ENCODE measurements at regions not wholly inside any gene's neighbourhood (a gene's known extent, or its start where the extent isn't known, plus 50 kb on each side); places are given as distances from the start of the nearest gene placed in this dataset.
"Not testable (repeated sequence)": the region's sequence is repeated elsewhere in the genome, so short reads cannot be mapped to it uniquely, and the experiment has no call there.

DNA sequence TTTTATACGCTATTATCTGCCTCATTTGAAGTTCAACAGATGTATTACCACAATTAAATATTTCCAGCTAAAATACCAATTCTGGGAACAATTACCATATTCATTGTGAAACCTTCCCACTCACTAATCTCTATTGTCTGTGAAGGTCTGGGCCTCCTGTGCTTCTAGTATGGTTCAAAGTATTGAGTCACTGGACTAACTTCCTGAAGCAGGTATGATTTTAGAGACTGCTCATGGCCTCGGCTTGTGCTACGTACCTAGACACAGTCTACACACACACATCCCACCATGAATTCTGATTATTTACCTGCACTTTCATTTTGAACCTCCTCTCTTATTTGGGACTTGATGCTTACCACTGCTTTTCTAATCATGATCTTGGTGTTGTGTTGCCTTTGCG lies 180.7 kb upstream of the EPHA4 start:
- no peak overlapping the region for H3K27ac Mint-ChIP-seq (ENCODE audit: low read depth)
- DNase-seq (ENCODE audit: low spot score in 2 of 2) (no peak), ATAC-seq (replicated peaks; ENCODE audit: extremely low read depth, poor library complexity, severe bottlenecking) (no peak)
- no peaks in the 10 kb centered on the region for H3K36me3 Mint-ChIP-seq (ENCODE audit: insufficient read depth)
- no peak overlapping the region for H3K4me3 Mint-ChIP-seq
- no peaks in the 10 kb centered on the region for H3K9me3 Mint-ChIP-seq
- H3K4me1 Mint-ChIP-seq = no peaks in the 10 kb centered on the region
- H3K27me3 Mint-ChIP-seq = no peaks in the 10 kb centered on the region

DNA sequence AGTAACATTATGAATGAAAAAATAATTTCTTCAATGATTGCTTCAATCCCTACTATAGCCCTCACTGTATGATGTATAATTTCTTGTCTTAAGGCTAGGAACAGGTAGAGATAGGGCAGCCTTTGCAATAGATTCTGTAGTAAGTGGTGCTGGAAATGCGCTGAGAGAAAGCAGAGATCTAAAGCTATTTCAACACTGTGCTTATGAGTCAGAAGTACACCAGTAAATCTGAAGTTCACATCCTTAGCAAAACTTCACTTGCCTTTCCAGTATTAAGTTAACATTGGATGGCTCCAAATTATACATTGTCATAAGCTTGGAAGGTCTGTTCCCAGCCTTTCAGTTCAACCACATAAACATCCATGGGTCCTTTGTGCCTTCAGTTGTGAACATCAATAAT lies 178.2 kb upstream of the EPHA4 start:
- DNase-seq (ENCODE audit: low spot score in 2 of 2) (no peak), ATAC-seq (replicated peaks; ENCODE audit: extremely low read depth, poor library complexity, severe bottlenecking) (no peak)
- H3K36me3 Mint-ChIP-seq (ENCODE audit: insufficient read depth) = no peaks in the 10 kb centered on the region
- no peak overlapping the region for H3K4me3 Mint-ChIP-seq
- H3K27ac Mint-ChIP-seq (ENCODE audit: low read depth) = no peak overlapping the region
- H3K27me3 Mint-ChIP-seq = no peaks in the 10 kb centered on the region
- H3K9me3 Mint-ChIP-seq = no peaks in the 10 kb centered on the region
- no peaks in the 10 kb centered on the region for H3K4me1 Mint-ChIP-seq

DNA sequence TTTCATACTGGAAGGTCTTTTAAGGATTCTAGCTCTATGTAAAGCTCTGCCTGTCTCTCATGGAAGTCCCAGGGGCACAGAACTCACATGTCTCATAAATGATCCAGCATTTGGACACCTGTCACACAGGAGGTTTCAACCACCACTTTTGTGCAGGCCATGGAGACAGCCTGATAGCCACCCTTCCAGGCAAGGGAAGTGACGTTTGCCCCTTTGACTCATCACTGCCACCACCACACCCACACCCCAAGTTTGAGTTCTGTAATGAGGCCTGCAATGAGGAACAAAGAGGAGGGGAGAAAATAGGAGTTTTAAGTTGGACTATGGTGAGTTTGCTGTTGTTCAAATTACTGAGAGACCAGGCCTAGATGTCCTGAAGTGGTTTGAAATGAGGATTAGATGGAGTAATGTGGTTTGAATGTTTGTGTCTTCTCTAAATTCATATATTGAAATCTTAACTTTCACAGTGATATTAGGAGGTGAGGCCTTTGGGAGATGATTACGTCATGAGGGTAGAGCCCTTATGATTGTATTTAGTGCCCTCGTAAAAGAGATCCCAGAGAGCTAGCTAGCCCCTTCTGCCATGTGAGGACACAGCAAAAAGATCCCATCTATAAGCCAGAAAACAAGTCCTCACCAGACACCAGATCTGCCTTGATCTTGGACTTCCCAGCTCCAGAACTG lies 175.3 kb upstream of the EPHA4 start:
- no peak overlapping the region for H3K27ac Mint-ChIP-seq (ENCODE audit: low read depth)
- DNase-seq (ENCODE audit: low spot score in 2 of 2) (no peak), ATAC-seq (replicated peaks; ENCODE audit: extremely low read depth, poor library complexity, severe bottlenecking) (no peak)
- H3K27me3 Mint-ChIP-seq = no peaks in the 10 kb centered on the region
- H3K4me3 Mint-ChIP-seq = no peak overlapping the region
- no peaks in the 10 kb centered on the region for H3K9me3 Mint-ChIP-seq
- no peaks in the 10 kb centered on the region for H3K36me3 Mint-ChIP-seq (ENCODE audit: insufficient read depth)
- no peaks in the 10 kb centered on the region for H3K4me1 Mint-ChIP-seq

DNA sequence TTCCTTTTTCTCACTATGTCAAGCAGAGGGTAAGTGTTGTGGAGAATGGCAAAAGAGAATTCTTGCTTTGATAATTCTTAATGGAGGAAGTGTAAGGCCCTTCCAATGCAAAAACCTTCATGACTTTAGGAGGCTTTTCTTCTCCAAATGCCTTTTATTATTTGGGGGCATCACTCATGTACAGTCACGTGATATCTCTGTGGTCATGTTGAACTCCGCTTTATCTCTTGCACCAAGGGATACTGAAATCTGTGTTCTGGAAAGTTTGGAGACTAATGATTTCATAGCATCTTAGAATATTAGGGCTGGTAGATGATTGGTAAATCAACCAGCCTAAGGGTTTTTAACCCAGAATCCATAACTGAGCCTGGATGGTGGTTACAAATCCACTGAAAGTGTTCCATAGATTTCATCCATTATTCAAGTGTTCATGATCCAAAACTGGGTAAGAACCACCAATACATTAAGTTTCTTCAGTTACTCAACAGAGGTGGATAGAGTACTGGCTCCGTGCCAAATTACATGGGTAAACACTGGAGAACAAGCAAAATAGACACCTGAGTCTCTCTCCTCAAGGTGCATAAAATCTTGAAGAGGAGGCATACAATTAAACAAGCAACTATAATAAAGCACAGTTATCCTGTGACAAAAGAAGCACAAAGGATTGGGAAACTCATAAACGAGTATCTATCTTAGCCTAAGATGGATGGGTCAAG lies 169.6 kb upstream of the EPHA4 start:
- H3K36me3 Mint-ChIP-seq (ENCODE audit: insufficient read depth) = no peaks in the 10 kb centered on the region
- H3K4me1 Mint-ChIP-seq = no peaks in the 10 kb centered on the region
- DNase-seq (ENCODE audit: low spot score in 2 of 2) (no peak), ATAC-seq (replicated peaks; ENCODE audit: extremely low read depth, poor library complexity, severe bottlenecking) (no peak)
- peaks cover 9% of the 10 kb centered on the region for H3K27me3 Mint-ChIP-seq
- no peak overlapping the region for H3K4me3 Mint-ChIP-seq
- H3K9me3 Mint-ChIP-seq = no peaks in the 10 kb centered on the region
- H3K27ac Mint-ChIP-seq (ENCODE audit: low read depth) = no peak overlapping the region

DNA sequence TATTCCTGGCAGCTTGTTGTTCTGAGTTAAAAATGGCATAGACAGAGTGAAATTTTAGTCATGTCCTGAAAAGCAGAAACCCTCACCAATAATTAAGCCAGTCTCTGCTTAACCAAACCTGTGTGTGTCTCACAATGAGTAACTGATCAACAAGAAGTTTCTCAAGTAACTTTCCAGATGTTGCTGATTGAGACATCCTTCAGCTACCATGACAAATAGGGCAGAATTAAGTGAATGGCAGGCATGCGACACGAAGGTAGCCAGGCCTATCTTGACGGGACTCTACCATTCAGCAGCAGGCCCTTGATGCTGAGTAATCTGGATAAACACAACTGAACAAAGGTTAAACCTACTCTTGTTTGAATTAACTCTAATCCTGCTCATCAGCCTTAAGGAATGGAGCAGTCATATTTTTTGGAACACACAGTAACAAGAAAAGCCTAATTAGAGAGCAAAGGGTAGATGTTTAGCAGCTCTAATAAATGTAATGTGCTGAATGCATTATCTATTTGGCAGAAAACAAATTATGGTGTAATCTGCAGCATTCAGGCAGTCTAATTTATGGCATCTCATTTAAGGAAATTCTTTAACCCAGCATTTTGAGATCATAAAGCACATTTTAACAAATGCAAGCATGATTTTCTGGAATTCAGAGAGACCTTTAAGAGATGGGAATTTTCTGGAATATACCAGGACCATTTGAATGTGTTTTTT lies 159.5 kb upstream of the EPHA4 start:
- Mint-ChIP-seq H3K27me3 (no peaks in the 10 kb centered on the region), H3K27ac (ENCODE audit: low read depth) (no peak overlapping the region), H3K4me1 (no peaks in the 10 kb centered on the region), H3K36me3 (ENCODE audit: insufficient read depth) (no peaks in the 10 kb centered on the region), H3K4me3 (no peak overlapping the region), H3K9me3 (no peaks in the 10 kb centered on the region)
- ATAC-seq (replicated peaks; ENCODE audit: extremely low read depth, poor library complexity, severe bottlenecking) = no peak
- DNase-seq (ENCODE audit: low spot score in 2 of 2) = no peak

DNA sequence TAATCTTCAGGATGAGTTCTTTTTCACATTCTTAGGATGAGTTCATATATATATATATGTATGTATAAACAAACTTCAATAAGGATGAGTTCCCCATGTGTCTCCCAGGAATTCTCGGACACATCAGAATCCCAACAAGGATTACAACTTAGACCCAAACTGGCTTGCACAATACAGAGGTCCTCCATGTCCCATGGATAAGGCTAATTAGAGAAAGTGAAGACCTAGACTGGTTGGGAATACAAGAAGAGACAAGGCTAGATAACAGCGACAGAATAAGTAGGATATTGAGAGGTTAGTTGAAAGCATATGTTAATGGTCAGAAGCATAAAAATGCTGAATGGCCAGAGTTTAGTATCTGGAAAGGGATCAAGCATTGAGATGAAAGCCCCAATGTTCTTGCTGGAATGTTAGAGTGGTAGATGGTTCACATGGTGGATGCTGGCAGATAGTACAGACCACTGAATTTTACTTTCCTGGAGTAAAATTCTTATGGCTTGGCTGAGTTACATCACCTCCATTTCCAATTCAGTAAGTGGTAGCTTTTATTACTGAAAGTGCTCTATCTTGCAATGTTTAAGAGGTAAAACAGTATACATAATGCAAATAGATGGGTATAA lies 154.9 kb upstream of the EPHA4 start:
- DNase-seq (ENCODE audit: low spot score in 2 of 2) (no peak), ATAC-seq (replicated peaks; ENCODE audit: extremely low read depth, poor library complexity, severe bottlenecking) (no peak)
- H3K27me3 Mint-ChIP-seq = no peaks in the 10 kb centered on the region
- peaks cover 8% of the 10 kb centered on the region for H3K9me3 Mint-ChIP-seq
- H3K4me1 Mint-ChIP-seq = no peaks in the 10 kb centered on the region
- peaks cover 3% of the 10 kb centered on the region for H3K36me3 Mint-ChIP-seq (ENCODE audit: insufficient read depth)
- no peak overlapping the region for H3K27ac Mint-ChIP-seq (ENCODE audit: low read depth)
- no peak overlapping the region for H3K4me3 Mint-ChIP-seq

DNA sequence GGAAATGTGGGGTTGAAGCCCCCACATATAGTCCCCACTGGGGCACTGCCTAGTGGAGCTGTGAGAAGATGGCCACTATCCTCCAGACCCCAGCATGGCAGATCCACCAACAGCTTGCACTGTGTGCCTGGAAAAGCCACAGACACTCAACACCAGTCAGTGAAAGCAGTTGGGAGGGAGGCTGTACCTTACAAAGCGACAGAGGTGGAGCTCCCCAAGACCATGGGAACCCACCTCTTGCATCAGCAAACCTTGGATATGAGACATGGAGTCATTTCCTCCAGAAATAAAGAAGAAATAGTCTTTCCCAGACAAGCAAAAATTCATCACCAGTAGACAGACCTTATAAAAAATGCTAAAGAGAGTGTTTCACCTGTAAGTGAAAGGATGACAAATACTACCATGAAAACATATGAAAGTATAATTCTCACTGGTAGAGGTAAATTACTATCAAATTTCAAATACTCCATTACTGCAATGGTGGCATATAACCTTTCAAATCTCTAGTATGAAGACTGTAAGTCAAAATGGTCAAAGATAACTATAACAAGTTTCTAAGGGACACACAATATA lies 152.6 kb upstream of the EPHA4 start:
- ATAC-seq (replicated peaks; ENCODE audit: extremely low read depth, poor library complexity, severe bottlenecking) = no peak
- H3K27me3 Mint-ChIP-seq = no peaks in the 10 kb centered on the region
- DNase-seq (ENCODE audit: low spot score in 2 of 2) = no peak
- peaks cover 8% of the 10 kb centered on the region for H3K9me3 Mint-ChIP-seq
- peaks cover 3% of the 10 kb centered on the region for H3K36me3 Mint-ChIP-seq (ENCODE audit: insufficient read depth)
- H3K4me1 Mint-ChIP-seq = no peaks in the 10 kb centered on the region
- H3K4me3 Mint-ChIP-seq = no peak overlapping the region
- H3K27ac Mint-ChIP-seq (ENCODE audit: low read depth) = no peak overlapping the region

DNA sequence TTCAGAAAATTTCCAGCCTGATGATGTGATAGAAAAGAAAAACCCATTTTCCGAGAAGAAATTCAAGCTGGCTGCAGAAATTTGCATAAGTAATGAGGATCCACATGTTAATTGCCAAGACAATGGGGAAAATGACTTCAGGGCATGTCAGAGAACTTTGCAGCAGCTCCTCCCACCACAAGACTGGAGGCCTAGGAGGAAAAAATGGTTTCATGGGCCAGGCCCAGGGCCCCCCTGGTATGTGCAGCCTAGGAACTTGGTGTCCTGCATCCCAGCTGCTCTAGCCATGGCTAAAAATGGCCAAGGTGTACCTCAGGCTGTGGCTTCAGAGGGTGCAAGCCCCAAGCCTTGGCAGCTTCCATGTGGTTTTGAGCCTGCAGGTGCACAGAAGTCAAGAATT lies 152.0 kb upstream of the EPHA4 start:
- H3K27me3 Mint-ChIP-seq; H3K36me3 Mint-ChIP-seq (ENCODE audit: insufficient read depth); ATAC-seq (replicated peaks; ENCODE audit: extremely low read depth, poor library complexity, severe bottlenecking); H3K4me1 Mint-ChIP-seq; DNase-seq (ENCODE audit: low spot score in 2 of 2); H3K27ac Mint-ChIP-seq (ENCODE audit: low read depth); H3K4me3 Mint-ChIP-seq: not testable (repeated sequence)
- peaks cover 14% of the 10 kb centered on the region for H3K9me3 Mint-ChIP-seq

DNA sequence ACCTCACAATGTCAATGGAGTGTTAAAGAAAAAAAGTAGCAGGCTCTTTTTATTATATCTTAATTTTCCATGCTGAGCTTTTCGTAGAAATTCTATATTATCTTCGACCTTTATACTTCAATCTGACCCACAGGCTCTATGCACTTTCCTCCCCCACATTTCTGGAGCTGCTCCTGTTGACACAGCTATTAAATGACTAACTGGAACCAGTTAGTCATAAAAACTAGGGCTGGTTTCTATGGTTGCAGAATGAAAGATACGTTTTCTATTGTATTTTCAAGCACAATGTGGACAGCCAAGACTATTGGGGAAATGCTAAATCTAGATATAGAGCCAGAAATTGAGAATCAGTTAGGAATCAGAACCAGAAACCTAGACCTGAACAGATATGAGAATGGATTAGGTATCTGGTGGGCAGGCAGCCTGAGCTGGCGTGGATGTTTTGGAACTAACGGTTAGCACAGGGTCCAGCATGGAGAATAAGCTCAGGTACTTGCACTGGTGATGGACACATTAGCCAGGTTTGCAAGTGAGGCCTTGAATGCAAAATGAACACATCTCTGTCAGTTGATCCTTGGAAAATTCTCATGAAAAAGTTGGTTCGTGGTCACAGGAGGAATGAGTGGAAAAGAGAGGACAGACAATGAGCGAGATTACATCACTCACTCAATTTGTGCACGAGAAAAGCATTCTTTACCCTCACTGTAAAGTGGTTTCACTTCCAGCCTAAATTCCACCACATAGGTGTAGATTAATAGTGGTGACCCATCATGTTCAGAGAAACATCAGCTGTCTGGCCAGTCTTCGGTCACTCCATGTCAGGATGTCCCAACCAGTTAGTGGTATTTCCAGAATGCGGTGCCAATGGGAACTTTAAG lies 144.6 kb upstream of the EPHA4 start:
- Mint-ChIP-seq H3K9me3 (peaks cover 13% of the 10 kb centered on the region), H3K4me3 (no peak overlapping the region), H3K4me1 (no peaks in the 10 kb centered on the region), H3K27ac (ENCODE audit: low read depth) (no peak overlapping the region), H3K36me3 (ENCODE audit: insufficient read depth) (no peaks in the 10 kb centered on the region), H3K27me3 (no peaks in the 10 kb centered on the region)
- no peak for ATAC-seq (replicated peaks; ENCODE audit: extremely low read depth, poor library complexity, severe bottlenecking)
- DNase-seq (ENCODE audit: low spot score in 2 of 2) = no peak

DNA sequence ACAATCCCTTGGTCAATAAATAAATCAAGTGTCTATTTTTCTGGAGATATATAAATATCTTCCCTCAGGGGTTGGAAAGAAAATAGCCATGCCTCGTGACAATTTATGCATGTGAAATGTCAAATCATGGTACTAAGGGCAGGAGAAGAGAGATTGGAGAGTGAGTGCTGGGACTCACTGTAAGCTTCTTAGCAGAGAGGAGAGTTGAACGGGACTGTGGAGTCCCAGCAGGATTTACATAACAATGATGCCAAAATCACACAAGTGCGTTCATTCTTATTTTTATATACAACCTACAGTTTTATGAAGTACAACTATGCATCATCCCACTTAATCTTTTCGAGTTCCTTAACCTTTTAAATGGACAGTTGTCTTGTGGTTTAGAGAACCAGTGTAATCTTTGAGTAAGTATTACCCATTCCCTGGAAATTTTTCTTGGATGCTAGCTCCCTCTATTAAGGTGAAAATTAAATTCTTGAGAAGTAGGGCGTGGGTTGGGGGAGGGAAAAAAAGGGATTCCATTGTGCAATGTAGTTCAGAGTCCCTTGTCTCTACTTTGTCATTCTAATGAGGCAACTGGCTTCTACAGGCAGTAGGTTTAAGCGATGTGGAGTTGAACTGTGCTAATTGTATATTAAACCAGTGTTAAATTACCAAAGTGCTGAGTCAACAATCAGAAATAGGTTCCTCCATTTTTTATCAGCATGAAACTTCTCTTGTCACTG lies 143.6 kb upstream of the EPHA4 start:
- no peak for ATAC-seq (replicated peaks; ENCODE audit: extremely low read depth, poor library complexity, severe bottlenecking)
- H3K27ac Mint-ChIP-seq (ENCODE audit: low read depth) = no peak overlapping the region
- no peaks in the 10 kb centered on the region for H3K4me1 Mint-ChIP-seq
- peaks cover 13% of the 10 kb centered on the region for H3K9me3 Mint-ChIP-seq
- H3K4me3 Mint-ChIP-seq = no peak overlapping the region
- H3K36me3 Mint-ChIP-seq (ENCODE audit: insufficient read depth) = no peaks in the 10 kb centered on the region
- no peak for DNase-seq (ENCODE audit: low spot score in 2 of 2)
- no peaks in the 10 kb centered on the region for H3K27me3 Mint-ChIP-seq

DNA sequence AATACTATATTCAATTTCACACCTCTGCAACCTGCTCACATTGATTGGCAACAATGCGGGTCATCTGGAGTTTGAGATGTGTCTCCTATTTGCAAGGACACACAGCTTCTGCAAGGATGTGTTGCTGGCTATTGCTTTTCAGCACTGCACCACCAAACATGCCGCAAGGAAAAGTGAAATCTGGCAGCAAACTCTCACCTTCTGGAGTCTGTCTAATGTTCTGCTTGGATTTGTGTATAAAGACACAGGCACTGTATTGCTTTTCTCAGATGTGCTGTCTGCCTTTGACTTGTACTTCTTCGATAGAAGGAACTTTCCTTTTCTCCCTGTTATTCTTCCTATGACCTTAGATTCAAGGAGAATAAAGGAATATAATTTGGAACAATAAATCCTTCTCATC lies 138.6 kb upstream of the EPHA4 start:
- no peak overlapping the region for H3K4me3 Mint-ChIP-seq
- H3K27ac Mint-ChIP-seq (ENCODE audit: low read depth) = no peak overlapping the region

More for the DNA sequence above, 138.6 kb upstream of the EPHA4 start:
- Mint-ChIP-seq H3K9me3 (peaks cover 10% of the 10 kb centered on the region), H3K4me1 (no peaks in the 10 kb centered on the region), H3K36me3 (ENCODE audit: insufficient read depth) (no peaks in the 10 kb centered on the region), H3K27me3 (no peaks in the 10 kb centered on the region)
- no peak for ATAC-seq (replicated peaks; ENCODE audit: extremely low read depth, poor library complexity, severe bottlenecking)
- DNase-seq (ENCODE audit: low spot score in 2 of 2) = no peak

Measured in central memory CD8-positive, alpha-beta T cell (primary cell).